ENCODE measurements at regions not wholly inside any gene's neighbourhood (a gene's known extent, or its start where the extent isn't known, plus 50 kb on each side); places are given as distances from the start of the nearest gene placed in this dataset.

- Histone ChIP-seq H3K36me3 (ENCODE audit: insufficient read depth, low read length) (no peaks in the 10 kb centered on the region), H3K79me2 (ENCODE audit: control insufficient read depth, insufficient read depth, low read length, unreplicated experiment) (no peaks in the 10 kb centered on the region), H3K27me3 (ENCODE audit: insufficient read depth, low read length) (peaks cover 73% of the 10 kb centered on the region), H2AFZ (ENCODE audit: low read length, unreplicated experiment) (no peak overlapping the region), H3K4me3 (ENCODE audit: low read depth, low read length) (no peak overlapping the region), H3K27ac (ENCODE audit: low read depth, low read length) (no peak overlapping the region), H3K4me1 (ENCODE audit: control insufficient read depth, insufficient read depth, low read length, unreplicated experiment) (no peaks in the 10 kb centered on the region)
These were observed 92.5 kb downstream of the IRF8 start for GRCh38 chr16:85991425-85991824.

GRCh38 chr16:85991856-85992255 is 92.9 kb downstream of the IRF8 start:
- H3K27ac ChIP-seq (ENCODE audit: low read depth, low read length) = no peak overlapping the region
- no peaks in the 10 kb centered on the region for H3K36me3 ChIP-seq (ENCODE audit: insufficient read depth, low read length)
- H3K27me3 ChIP-seq (ENCODE audit: insufficient read depth, low read length) = peaks cover 76% of the 10 kb centered on the region
- H3K4me3 ChIP-seq (ENCODE audit: low read depth, low read length) = no peak overlapping the region
- H2AFZ ChIP-seq (ENCODE audit: low read length, unreplicated experiment) = no peak overlapping the region
- H3K4me1 ChIP-seq (ENCODE audit: control insufficient read depth, insufficient read depth, low read length, unreplicated experiment) = no peaks in the 10 kb centered on the region
- H3K79me2 ChIP-seq (ENCODE audit: control insufficient read depth, insufficient read depth, low read length, unreplicated experiment) = no peaks in the 10 kb centered on the region

- Histone ChIP-seq H2AFZ (ENCODE audit: low read length, unreplicated experiment) (no peak overlapping the region), H3K4me3 (ENCODE audit: low read depth, low read length) (no peak overlapping the region), H3K79me2 (ENCODE audit: control insufficient read depth, insufficient read depth, low read length, unreplicated experiment) (no peaks in the 10 kb centered on the region), H3K36me3 (ENCODE audit: insufficient read depth, low read length) (no peaks in the 10 kb centered on the region), H3K4me1 (ENCODE audit: control insufficient read depth, insufficient read depth, low read length, unreplicated experiment) (no peaks in the 10 kb centered on the region), H3K27me3 (ENCODE audit: insufficient read depth, low read length) (peaks cover 81% of the 10 kb centered on the region), H3K27ac (ENCODE audit: low read depth, low read length) (no peak overlapping the region)
These were observed 93.4 kb downstream of the IRF8 start for GRCh38 chr16:85992359-85992758.

- Histone ChIP-seq H3K4me3 (ENCODE audit: low read depth, low read length) (no peak overlapping the region), H2AFZ (ENCODE audit: low read length, unreplicated experiment) (no peak overlapping the region), H3K79me2 (ENCODE audit: control insufficient read depth, insufficient read depth, low read length, unreplicated experiment) (no peaks in the 10 kb centered on the region), H3K4me1 (ENCODE audit: control insufficient read depth, insufficient read depth, low read length, unreplicated experiment) (no peaks in the 10 kb centered on the region), H3K27ac (ENCODE audit: low read depth, low read length) (no peak overlapping the region), H3K36me3 (ENCODE audit: insufficient read depth, low read length) (no peaks in the 10 kb centered on the region), H3K27me3 (ENCODE audit: insufficient read depth, low read length) (peaks cover 83% of the 10 kb centered on the region)
These were observed 93.8 kb downstream of the IRF8 start for GRCh38 chr16:85992779-85993178.

- Histone ChIP-seq H3K79me2 (ENCODE audit: control insufficient read depth, insufficient read depth, low read length, unreplicated experiment) (no peaks in the 10 kb centered on the region), H3K27me3 (ENCODE audit: insufficient read depth, low read length) (peaks cover 75% of the 10 kb centered on the region), H2AFZ (ENCODE audit: low read length, unreplicated experiment) (no peak overlapping the region), H3K4me1 (ENCODE audit: control insufficient read depth, insufficient read depth, low read length, unreplicated experiment) (no peaks in the 10 kb centered on the region), H3K4me3 (ENCODE audit: low read depth, low read length) (no peak overlapping the region), H3K27ac (ENCODE audit: low read depth, low read length) (no peak overlapping the region), H3K36me3 (ENCODE audit: insufficient read depth, low read length) (no peaks in the 10 kb centered on the region)
These were observed 95.8 kb downstream of the IRF8 start for GRCh38 chr16:85994492-85995490.

- Histone ChIP-seq H3K4me3 (ENCODE audit: low read depth, low read length) (no peak overlapping the region), H2AFZ (ENCODE audit: low read length, unreplicated experiment) (no peak overlapping the region), H3K27ac (ENCODE audit: low read depth, low read length) (no peak overlapping the region), H3K4me1 (ENCODE audit: control insufficient read depth, insufficient read depth, low read length, unreplicated experiment) (no peaks in the 10 kb centered on the region), H3K27me3 (ENCODE audit: insufficient read depth, low read length) (peaks cover 75% of the 10 kb centered on the region), H3K79me2 (ENCODE audit: control insufficient read depth, insufficient read depth, low read length, unreplicated experiment) (no peaks in the 10 kb centered on the region), H3K36me3 (ENCODE audit: insufficient read depth, low read length) (no peaks in the 10 kb centered on the region)
These were observed 96.8 kb downstream of the IRF8 start for GRCh38 chr16:85995541-85996423.

- H3K4me1 ChIP-seq (ENCODE audit: control insufficient read depth, insufficient read depth, low read length, unreplicated experiment) = no peaks in the 10 kb centered on the region
- H2AFZ ChIP-seq (ENCODE audit: low read length, unreplicated experiment) = no peak overlapping the region
- H3K27ac ChIP-seq (ENCODE audit: low read depth, low read length) = no peak overlapping the region
- H3K79me2 ChIP-seq (ENCODE audit: control insufficient read depth, insufficient read depth, low read length, unreplicated experiment) = no peaks in the 10 kb centered on the region
- H3K4me3 ChIP-seq (ENCODE audit: low read depth, low read length) = no peak overlapping the region
- no peaks in the 10 kb centered on the region for H3K36me3 ChIP-seq (ENCODE audit: insufficient read depth, low read length)
- H3K27me3 ChIP-seq (ENCODE audit: insufficient read depth, low read length) = peaks cover 69% of the 10 kb centered on the region
These were observed 97.9 kb downstream of the IRF8 start for GRCh38 chr16:85996843-85997242.

GRCh38 chr16:85998171-85998867 is 99.4 kb downstream of the IRF8 start:
- Histone ChIP-seq H3K27ac (ENCODE audit: low read depth, low read length) (no peak overlapping the region), H3K36me3 (ENCODE audit: insufficient read depth, low read length) (no peaks in the 10 kb centered on the region), H3K4me3 (ENCODE audit: low read depth, low read length) (no peak overlapping the region)

GRCh38 chr16:85998868-85999729 is 100.1 kb downstream of the IRF8 start:
- no peak overlapping the region for H3K4me3 ChIP-seq (ENCODE audit: low read depth, low read length)
- H3K79me2 ChIP-seq (ENCODE audit: control insufficient read depth, insufficient read depth, low read length, unreplicated experiment) = no peaks in the 10 kb centered on the region
- H3K27me3 ChIP-seq (ENCODE audit: insufficient read depth, low read length) = peaks cover 72% of the 10 kb centered on the region
- H3K36me3 ChIP-seq (ENCODE audit: insufficient read depth, low read length) = no peaks in the 10 kb centered on the region
- H3K27ac ChIP-seq (ENCODE audit: low read depth, low read length) = no peak overlapping the region
- no peak overlapping the region for H2AFZ ChIP-seq (ENCODE audit: low read length, unreplicated experiment)
- no peaks in the 10 kb centered on the region for H3K4me1 ChIP-seq (ENCODE audit: control insufficient read depth, insufficient read depth, low read length, unreplicated experiment)

More at GRCh38 chr16:85998171-85998867, 99.4 kb downstream of the IRF8 start:
- Histone ChIP-seq H3K27me3 (ENCODE audit: insufficient read depth, low read length) (peaks cover 71% of the 10 kb centered on the region), H3K4me1 (ENCODE audit: control insufficient read depth, insufficient read depth, low read length, unreplicated experiment) (no peaks in the 10 kb centered on the region), H3K79me2 (ENCODE audit: control insufficient read depth, insufficient read depth, low read length, unreplicated experiment) (no peaks in the 10 kb centered on the region), H2AFZ (ENCODE audit: low read length, unreplicated experiment) (no peak overlapping the region)
